Common myeloid progenitor, CD34-positive (primary cell): ENCODE measurements at regions not wholly inside any gene's neighbourhood (a gene's known extent, or its start where the extent isn't known, plus 50 kb on each side); places are given as distances from the start of the nearest gene placed in this dataset.
A peak's percentile ranks its signal among the peaks of the same experiment; 100 is the strongest.

Experiments
- CTCF ChIA-PET: fragments of 350-600 bp; sonication (Branson Sonifier 250); formaldehyde crosslinking; loops from one replicate; lab custom pipeline; 2021; ENCODE audit warnings: antibody characterized with exemption; lab: Charles Lee
- POLR2A ChIA-PET: fragments of 350-600 bp; sonication (Branson Sonifier 250); formaldehyde crosslinking; loops from one replicate; lab custom pipeline; 2021; ENCODE audit warnings: antibody characterized with exemption; lab: Charles Lee
- DNase-seq, 3 donors: peaks; one replicate each; pipeline versions ENCODE4 v3.0.0 to v3.0.0-alpha.2; 2013
- H3K27ac ChIP-seq, 2 experiments: 1 replicate in 1 of 2; 2 replicates in 1 of 2; pipeline ENCODE4 v1.7.0; 2013; ENCODE audit warnings: inconsistent platforms in 2 of 2, low read length in 2 of 2, mild to moderate bottlenecking in 2 of 2, low read depth in 1 of 2, moderate library complexity in 1 of 2; ENCODE audit not compliant: severe bottlenecking in 2 of 2, insufficient read depth in 1 of 2, poor library complexity in 1 of 2
- H3K27me3 ChIP-seq, 5 experiments: replicated peaks in 2 of 5; 1 replicate in 3 of 5; 2 replicates in 2 of 5; pipeline versions ENCODE4 v1.6.1 to v1.7.0; 2013; ENCODE audit warnings: low read length in 4 of 5, mild to moderate bottlenecking in 2 of 5, moderate library complexity in 2 of 5, inconsistent platforms in 1 of 5; ENCODE audit not compliant: insufficient read depth in 5 of 5, control insufficient read depth in 4 of 5
- H3K36me3 ChIP-seq, 4 experiments: 1 replicate in 2 of 4; 2 replicates in 2 of 4; pipeline versions ENCODE4 v1.6.1 to v1.7.0; 2013; ENCODE audit warnings: low read length in 3 of 4, control low read depth in 1 of 4, mild to moderate bottlenecking in 1 of 4; ENCODE audit not compliant: control insufficient read depth in 4 of 4, insufficient read depth in 4 of 4
- H3K4me1 ChIP-seq, 4 experiments: 1 replicate in 3 of 4; 2 replicates in 1 of 4; pipeline versions ENCODE4 v1.6.1 to v1.7.1; 2013; ENCODE audit warnings: low read length in 3 of 4, mild to moderate bottlenecking in 3 of 4, control low read depth in 1 of 4, inconsistent platforms in 1 of 4, moderate library complexity in 1 of 4; ENCODE audit not compliant: control insufficient read depth in 4 of 4, insufficient read depth in 4 of 4; ENCODE audit errors: control extremely low read depth in 1 of 4
- H3K4me3 ChIP-seq, 7 experiments: 1 replicate in 4 of 7; 2 replicates in 3 of 7; pipeline versions ENCODE4 v1.5.1 to v1.7.0; 2013; ENCODE audit warnings: mild to moderate bottlenecking in 7 of 7, low read length in 6 of 7, moderate library complexity in 6 of 7, inconsistent platforms in 2 of 7, low read depth in 2 of 7, control low read depth in 1 of 7; ENCODE audit not compliant: insufficient read depth in 4 of 7, control insufficient read depth in 1 of 7; ENCODE audit errors: extremely low read depth in 1 of 7
- H3K9me3 ChIP-seq, 5 experiments: 1 replicate in 4 of 5; 2 replicates in 1 of 5; pipeline versions ENCODE4 v1.6.1 to v1.7.1; 2013; ENCODE audit warnings: low read length in 4 of 5, mild to moderate bottlenecking in 2 of 5, inconsistent platforms in 1 of 5, low read depth in 1 of 5, moderate library complexity in 1 of 5; ENCODE audit not compliant: control insufficient read depth in 4 of 5, insufficient read depth in 2 of 5; ENCODE audit errors: control extremely low read depth in 1 of 5
- WGBS: methylation state at CpG from one replicate; pipeline ENCODE4 v1.1.5; 2013; ENCODE audit not compliant: insufficient coverage; 5-methylcytosine and 5-hydroxymethylcytosine counted together

GRCh38 chr16:63385714-63386432 lies 1349.6 kb upstream of the CDH8 start:
- DNase-seq, result no peak
- no peaks in the 10 kb centered on the region for H3K27me3 ChIP-seq
- no peaks in the 10 kb centered on the region for H3K36me3 ChIP-seq
- no peaks in the 10 kb centered on the region for H3K4me1 ChIP-seq
- WGBS, result 97% methylated on average over 7 of the region's 7 CpGs
- POLR2A ChIA-PET, result no interaction called here
- no peak overlapping the region for H3K4me3 ChIP-seq
- CTCF ChIA-PET, result interaction anchor here (0.6 to 0.7 kb wide), 2 partner anchors 42 to 1106 kb away, joined by 3 read pairs; no protein-coding TSS in a partner anchor
- H3K27ac ChIP-seq, result no peak overlapping the region
- H3K9me3 ChIP-seq, result no peaks in the 10 kb centered on the region

GRCh38 chr16:63373744-63374143 lies 1337.5 kb upstream of the CDH8 start:
- Histone ChIP-seq H3K4me3 (no peak overlapping the region), H3K9me3 (no peaks in the 10 kb centered on the region), H3K36me3 (no peaks in the 10 kb centered on the region), H3K4me1 (no peaks in the 10 kb centered on the region), H3K27ac (no peak overlapping the region), H3K27me3 (no peaks in the 10 kb centered on the region)
- ChIA-PET POLR2A (no interaction called here), CTCF (no interaction called here)
- no peak for DNase-seq
- WGBS, result no CpG with 5 or more reads among the region's 1 CpG

- no peak for DNase-seq
- POLR2A ChIA-PET, result no interaction called here
- CTCF ChIA-PET, result no interaction called here
Measured at GRCh38 chr16:63372815-63373214, 1336.6 kb upstream of the CDH8 start.

GRCh38 chr16:63372283-63372682 lies 1336.0 kb upstream of the CDH8 start:
- no peaks in the 10 kb centered on the region for H3K4me1 ChIP-seq
- no peaks in the 10 kb centered on the region for H3K36me3 ChIP-seq
- POLR2A ChIA-PET, result no interaction called here
- CTCF ChIA-PET, result no interaction called here
- no CpG with 5 or more reads among the region's 3 CpGs for WGBS
- no peak overlapping the region for H3K4me3 ChIP-seq
- H3K27ac ChIP-seq, result no peak overlapping the region
- no peaks in the 10 kb centered on the region for H3K27me3 ChIP-seq
- DNase-seq, result no peak
- no peaks in the 10 kb centered on the region for H3K9me3 ChIP-seq

More at GRCh38 chr16:63372815-63373214, 1336.6 kb upstream of the CDH8 start:
- H3K27ac ChIP-seq, result no peak overlapping the region
- no peaks in the 10 kb centered on the region for H3K9me3 ChIP-seq
- H3K4me3 ChIP-seq, result no peak overlapping the region
- no peaks in the 10 kb centered on the region for H3K36me3 ChIP-seq
- H3K27me3 ChIP-seq, result no peaks in the 10 kb centered on the region
- no peaks in the 10 kb centered on the region for H3K4me1 ChIP-seq

GRCh38 chr16:63365649-63366304 lies 1329.5 kb upstream of the CDH8 start:
- no peak for DNase-seq
- Histone ChIP-seq H3K4me1 (peaks cover 0 to 4% (median 0%) of the 10 kb centered on the region in 4 experiments), H3K36me3 (no peaks in the 10 kb centered on the region), H3K9me3 (no peaks in the 10 kb centered on the region), H3K27me3 (no peaks in the 10 kb centered on the region), H3K4me3 (no peak overlapping the region), H3K27ac (no peak overlapping the region)
- ChIA-PET CTCF (no interaction called here), POLR2A (no interaction called here)
- no CpG with 5 or more reads among the region's 4 CpGs for WGBS

- no peak overlapping the region for H3K27ac ChIP-seq
- CTCF ChIA-PET, result interaction anchor here (1.3 kb wide), 1 partner anchor 12 kb away, joined by 3 read pairs; no protein-coding TSS in a partner anchor
- no peak for DNase-seq
- WGBS, result 60% methylated on average over 1 of the region's 4 CpGs
- H3K9me3 ChIP-seq, result no peaks in the 10 kb centered on the region
- no peak overlapping the region for H3K4me3 ChIP-seq
- POLR2A ChIA-PET, result no interaction called here
- no peaks in the 10 kb centered on the region for H3K27me3 ChIP-seq
- peaks cover 0 to 4% (median 0%) of the 10 kb centered on the region in 4 experiments for H3K4me1 ChIP-seq
- H3K36me3 ChIP-seq, result no peaks in the 10 kb centered on the region
Measured at GRCh38 chr16:63363738-63364137, 1327.5 kb upstream of the CDH8 start.

- POLR2A ChIA-PET, result no interaction called here
- H3K36me3 ChIP-seq, result no peaks in the 10 kb centered on the region
- H3K27me3 ChIP-seq, result no peaks in the 10 kb centered on the region
- H3K4me1 ChIP-seq, result peaks cover 0 to 4% (median 0%) of the 10 kb centered on the region in 4 experiments
- no CpG with 5 or more reads among the region's 1 CpG for WGBS
- CTCF ChIA-PET, result interaction anchor here (1.1 kb wide), 1 partner anchor 15 kb away, joined by 3 read pairs; no protein-coding TSS in a partner anchor
- DNase-seq, result peak; percentile 33 to 60 (median 53)
- no peaks in the 10 kb centered on the region for H3K9me3 ChIP-seq
- H3K27ac ChIP-seq, result no peak overlapping the region
- no peak overlapping the region for H3K4me3 ChIP-seq
Measured at GRCh38 chr16:63361032-63361624, 1324.9 kb upstream of the CDH8 start.
